GM18505 (cell line): ENCODE measurements at regions not wholly inside any gene's neighbourhood (a gene's known extent, or its start where the extent isn't known, plus 50 kb on each side); places are given as distances from the start of the nearest gene placed in this dataset.

Experiments used
- ATAC-seq: cut with Tn5 transposase; IDR thresholded peaks from one replicate; pipeline ENCODE4 v1.9.1; 2021; ENCODE audit not compliant: unreplicated experiment
- POLR2A ChIP-seq: IDR thresholded peaks from 4 replicates; pipeline ENCODE4 v1.6.1; 2011; ENCODE audit warnings: borderline replicate concordance; ENCODE audit not compliant: insufficient read depth, insufficient read length; ENCODE audit errors: extremely low read depth

DNA sequence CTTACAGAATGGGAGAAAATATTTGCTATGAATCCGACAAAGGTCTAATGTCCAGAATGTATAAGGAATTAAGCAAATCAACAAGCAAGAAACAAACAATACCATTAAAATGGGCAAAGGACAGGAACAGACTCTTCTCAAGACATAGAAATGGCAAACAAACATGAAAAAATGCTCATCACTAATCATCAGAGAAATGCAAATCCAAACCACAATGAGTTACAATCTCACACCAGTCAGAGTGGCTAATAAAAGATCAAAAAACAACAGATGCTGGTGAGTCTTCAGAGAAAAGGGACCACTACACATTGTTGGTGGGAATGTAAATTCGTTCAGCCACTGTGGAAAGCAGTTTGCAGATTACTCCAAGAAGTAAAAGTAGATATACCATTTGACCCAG lies 382.0 kb upstream of the ANO3 start:
- ATAC-seq: no peak
- no peak for TF ChIP-seq POLR2A

DNA sequence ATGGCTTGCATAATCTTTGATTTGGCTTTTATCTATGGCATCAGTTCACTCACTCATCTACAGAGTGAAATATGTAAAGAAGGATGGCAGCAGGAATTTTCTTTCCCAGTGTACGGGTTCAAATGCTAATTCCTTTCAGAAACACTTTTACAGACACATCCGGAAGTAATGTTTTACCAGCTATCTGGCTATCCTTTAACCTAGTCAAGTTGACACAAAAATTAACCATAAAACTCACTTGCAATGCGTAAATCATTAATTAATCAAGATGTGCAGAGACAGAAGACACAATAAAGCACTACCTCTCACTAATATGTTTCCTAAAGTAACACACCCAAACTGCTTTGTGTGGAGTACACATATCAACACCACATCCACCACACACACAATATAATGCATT lies 378.9 kb upstream of the ANO3 start:
- TF ChIP-seq POLR2A: no peak
- no peak for ATAC-seq

DNA sequence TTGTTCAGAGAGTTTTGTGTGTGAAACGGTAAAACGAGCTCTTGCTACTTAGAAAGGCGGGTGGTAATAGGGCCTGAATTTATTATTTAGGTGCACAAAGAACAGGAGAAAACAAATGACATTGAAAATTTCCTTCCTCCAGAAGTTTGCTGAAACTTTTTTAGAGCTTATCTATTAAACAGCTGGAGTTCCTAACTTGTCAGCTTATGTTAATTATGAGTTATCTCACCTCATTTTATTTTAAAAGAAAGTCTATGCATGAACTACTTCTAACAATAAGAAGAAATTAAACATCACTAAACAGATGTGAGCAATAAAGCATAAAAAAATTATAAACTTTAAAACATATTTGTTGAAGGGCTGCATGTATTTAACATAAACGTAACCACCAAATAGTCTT lies 373.9 kb upstream of the ANO3 start:
- TF ChIP-seq POLR2A: no peak

DNA sequence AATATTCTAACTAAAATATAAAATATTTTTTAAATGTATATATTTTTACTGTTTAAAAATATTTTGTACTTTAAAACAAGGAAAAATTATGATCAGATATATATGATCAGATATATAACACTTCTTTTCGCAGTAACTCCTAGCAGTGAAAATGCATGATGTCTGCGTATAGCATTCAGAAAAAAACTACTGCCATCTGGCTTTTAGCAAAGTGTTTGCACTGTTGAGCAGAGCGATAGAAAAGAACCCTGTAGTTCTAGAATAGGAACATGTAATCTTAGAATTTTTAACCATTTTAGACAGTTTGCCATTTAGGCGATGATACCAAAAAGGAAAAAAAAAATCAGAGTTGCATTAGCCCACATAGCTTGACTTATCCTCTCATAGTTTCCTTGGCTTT lies 370.4 kb upstream of the ANO3 start:
- ATAC-seq: no peak
- no peak for TF ChIP-seq POLR2A

More for the DNA sequence above, 373.9 kb upstream of the ANO3 start:
- no peak for ATAC-seq

DNA sequence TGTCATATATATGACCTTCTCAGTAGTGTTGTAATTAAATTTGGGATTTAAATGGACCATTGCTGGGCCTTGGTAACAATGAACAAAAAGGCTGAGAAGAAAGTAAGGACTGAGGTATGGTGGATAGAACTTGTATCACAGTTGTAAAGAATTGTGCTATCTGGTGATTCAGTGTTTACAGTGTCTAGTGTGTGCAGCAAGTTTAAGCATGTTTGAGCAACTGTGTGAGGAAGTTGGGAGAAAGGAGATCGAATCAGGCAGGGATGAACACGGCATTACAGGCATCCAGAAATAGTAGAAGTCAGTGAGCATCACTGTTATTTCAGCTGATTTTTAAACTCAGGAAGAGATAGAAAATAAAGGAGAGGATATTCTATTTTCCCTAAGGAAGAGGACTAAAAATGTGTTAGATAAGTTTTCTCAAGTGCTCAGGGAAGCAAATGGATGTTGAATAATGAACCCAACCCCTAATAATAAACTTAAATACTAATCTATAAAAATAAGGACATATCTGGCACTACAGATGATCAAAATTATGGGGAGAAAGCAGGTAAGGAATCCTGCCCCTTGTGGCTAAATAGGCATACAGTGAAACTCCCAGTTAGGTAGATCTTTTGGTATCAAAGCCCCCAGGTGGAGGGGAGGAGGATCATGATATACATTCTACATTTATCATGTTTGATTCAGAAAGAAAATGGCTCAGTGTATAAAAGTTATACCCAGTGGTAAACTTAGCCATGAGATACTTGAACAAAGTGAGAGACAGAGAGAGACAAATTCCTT lies 361.0 kb upstream of the ANO3 start:
- ATAC-seq: no peak
- no peak for TF ChIP-seq POLR2A

DNA sequence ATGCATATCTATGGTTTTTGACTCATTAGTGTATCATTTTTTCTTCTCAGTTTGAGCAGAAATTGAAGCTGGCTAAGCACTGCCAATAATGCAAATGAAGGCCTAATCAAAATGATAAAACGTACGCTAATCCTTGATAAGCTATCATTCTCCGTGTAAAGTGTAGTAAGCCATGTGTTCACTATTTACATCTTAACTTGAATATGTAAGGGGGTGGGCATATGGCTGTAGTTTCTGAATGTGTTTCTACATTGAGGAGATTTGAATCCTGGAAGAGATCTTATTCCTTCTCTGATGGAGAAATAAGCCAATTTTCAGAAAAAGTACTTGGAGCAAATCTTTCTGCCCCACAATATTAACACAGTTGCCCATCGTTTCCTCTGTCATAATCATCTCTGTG lies 351.8 kb upstream of the ANO3 start:
- no peak for ATAC-seq
- no peak for TF ChIP-seq POLR2A

DNA sequence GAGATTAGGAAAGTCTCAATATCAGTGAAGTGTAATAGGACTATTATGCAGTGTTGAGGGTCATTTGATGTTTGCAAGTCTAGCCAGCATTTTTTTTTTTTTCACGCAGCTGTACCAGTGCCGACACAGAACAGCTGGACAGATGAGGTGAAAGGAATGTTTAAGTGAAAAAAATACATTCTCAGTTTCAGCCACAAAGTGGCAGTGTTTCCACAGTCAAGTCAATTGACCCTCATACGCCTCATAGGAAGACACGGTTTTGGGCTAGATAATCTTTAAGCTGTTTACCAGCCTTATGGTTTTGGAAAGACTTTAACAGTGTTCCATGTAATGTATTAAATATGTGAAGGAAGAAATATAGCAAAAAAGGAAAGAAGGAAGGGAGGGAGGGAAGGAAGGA lies 349.9 kb upstream of the ANO3 start:
- TF ChIP-seq POLR2A: no peak
- ATAC-seq: peak; percentile 93

DNA sequence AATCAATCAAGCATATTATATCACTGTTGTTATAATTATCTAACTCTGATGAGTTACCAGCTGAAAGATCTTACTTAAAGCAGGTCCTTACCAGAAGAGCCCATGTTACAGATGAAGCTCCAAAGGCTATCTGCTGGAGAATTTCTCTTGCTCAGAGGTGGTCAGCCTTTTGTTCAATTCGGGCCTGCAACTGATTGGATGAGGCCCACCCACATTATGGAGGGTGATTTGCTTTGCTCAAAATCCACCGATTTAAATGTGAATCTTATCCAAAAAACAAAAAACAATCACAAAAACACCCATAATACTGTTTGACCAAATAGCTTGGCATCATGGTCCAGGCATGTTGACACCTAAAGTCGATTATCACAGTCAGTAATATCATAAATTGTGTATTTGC lies 348.6 kb upstream of the ANO3 start:
- no peak for TF ChIP-seq POLR2A
- no peak for ATAC-seq

DNA sequence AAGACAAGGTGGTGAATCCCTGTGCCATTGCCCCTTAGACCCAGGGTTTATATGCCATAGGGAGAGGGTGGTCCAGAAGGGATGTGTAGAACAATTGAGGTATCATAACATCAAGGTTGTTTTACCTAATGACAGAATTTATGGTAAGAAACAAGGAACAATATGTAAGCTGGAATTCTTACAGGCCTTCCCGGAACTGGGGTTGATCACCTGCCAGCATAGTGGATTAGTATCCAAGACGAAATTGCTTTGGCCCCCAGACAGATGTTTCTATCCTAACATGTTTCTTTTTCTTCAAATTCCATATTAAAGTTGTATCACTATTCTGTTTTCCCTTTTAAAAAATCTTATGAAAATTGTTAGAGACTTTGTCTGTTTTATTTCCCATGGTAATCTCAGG lies 343.8 kb upstream of the ANO3 start:
- ATAC-seq: no peak
- no peak for TF ChIP-seq POLR2A

DNA sequence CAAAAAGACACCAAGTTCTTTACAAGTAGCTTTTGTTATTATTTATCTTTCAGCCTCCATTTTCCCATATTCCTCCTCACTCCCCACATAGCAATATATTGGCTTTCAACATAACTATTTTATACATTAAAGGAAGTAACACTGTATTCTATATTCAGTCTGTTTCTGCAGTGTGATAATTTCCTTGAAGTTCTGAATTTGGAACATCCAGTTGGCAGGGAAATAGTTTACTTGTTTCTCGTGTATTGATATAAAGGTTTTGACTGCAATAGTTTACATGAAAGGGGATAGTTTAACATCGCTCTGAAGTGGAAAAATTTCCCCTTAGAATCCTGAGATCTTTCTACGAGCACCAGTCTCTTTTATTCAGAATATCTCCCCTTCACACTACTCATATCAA lies 341.5 kb upstream of the ANO3 start:
- no peak for TF ChIP-seq POLR2A
- no peak for ATAC-seq

DNA sequence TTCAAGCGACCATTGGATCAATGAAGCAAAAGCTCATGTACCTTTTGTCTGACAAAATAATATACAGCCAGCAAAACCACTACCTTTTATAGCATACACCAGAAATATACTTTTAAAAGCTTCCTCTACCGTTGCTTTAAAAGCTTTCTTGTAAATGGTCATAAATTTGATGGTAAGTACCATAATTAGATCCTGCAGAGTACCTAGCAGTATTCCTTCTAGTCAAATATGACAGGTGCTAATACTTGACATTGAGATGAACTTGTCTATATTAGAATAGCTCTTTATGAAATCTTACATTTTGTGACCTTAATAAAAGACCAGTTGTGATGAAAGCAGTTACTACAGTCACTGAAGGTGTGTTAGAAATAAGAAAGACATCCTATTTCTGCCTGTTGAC lies 340.5 kb upstream of the ANO3 start:
- no peak for TF ChIP-seq POLR2A
- ATAC-seq: no peak

DNA sequence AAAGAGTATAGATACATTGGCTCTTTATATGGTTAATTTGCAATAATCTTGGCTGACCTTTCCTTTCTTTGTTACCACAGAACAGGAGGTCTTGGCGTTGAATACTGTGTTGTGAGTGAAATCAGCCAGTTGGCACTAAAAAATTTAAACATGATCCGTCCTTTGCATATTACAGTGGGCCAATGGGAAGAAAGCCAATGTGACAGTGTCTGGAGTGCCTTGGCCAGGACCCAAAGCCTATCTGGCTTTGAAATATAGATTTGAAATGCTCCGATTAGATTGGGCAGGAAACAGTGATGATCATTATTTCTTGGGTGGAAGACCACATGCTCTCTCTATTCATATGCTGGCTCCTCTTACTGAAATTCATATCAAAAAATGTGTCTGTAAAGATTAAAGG lies 339.6 kb upstream of the ANO3 start:
- TF ChIP-seq POLR2A: no peak
- no peak for ATAC-seq

DNA sequence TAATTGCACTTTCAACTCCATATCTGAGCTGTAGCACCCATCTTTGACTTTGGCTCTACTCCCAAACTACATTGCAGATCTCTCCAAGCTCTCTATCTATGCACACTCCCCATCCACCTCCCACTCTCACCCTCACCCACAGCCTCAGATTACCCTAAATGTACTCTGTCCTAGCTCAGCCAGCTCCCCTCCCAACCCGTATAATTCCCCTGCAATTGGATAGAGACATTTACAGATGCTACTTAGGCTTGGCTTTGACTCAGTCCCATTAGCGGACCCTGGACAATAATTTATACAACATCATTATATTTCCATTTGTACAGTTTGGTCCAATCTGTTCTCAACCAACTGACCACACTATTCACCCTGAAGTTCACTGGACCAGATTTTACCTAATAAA lies 338.9 kb upstream of the ANO3 start:
- no peak for TF ChIP-seq POLR2A
- ATAC-seq: no peak

DNA sequence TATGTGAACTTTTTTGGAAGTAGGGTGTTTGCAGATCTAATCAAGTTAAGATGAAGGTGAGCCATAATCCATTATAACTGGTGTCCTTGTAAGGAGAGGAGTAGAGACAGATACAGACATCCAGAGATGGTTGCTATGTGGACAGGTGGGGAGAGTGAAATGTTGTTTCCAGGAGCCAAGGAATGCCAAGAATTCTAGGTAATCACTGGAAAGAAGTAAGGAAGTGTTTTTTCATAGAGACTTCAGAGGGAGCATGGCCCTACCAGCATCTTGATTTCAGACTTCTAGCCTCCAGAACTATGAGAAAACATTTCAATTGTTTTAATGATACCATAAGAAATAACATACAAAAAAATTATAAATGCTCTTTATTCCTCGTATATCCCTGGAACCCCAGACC lies 320.5 kb upstream of the ANO3 start:
- TF ChIP-seq POLR2A: no peak
- ATAC-seq: no peak
